ENCODE measurements at regions not wholly inside any gene's neighbourhood (a gene's known extent, or its start where the extent isn't known, plus 50 kb on each side); places are given as distances from the start of the nearest gene placed in this dataset.

- Histone ChIP-seq H3K4me1 (ENCODE audit: control insufficient read depth, insufficient read depth, low read length, poor library complexity, severe bottlenecking) (no peaks in the 10 kb centered on the region), H3K27me3 (ENCODE audit: control insufficient read depth, insufficient read depth, low read length) (no peaks in the 10 kb centered on the region), H3K4me3 (ENCODE audit: low read depth, low read length) (no peak overlapping the region), H3K9me3 (ENCODE audit: control insufficient read depth in 2 of 2, low read length in 2 of 2) (no peaks in the 10 kb centered on the region), H3K27ac (ENCODE audit: insufficient read depth, low read length, poor library complexity, severe bottlenecking) (no peak overlapping the region), H3K36me3 (ENCODE audit: control insufficient read depth, insufficient read depth, low read length) (no peaks in the 10 kb centered on the region)
- H3K4me3 Mint-ChIP-seq: no peak overlapping the region
- no peak overlapping the region for H3K27ac Mint-ChIP-seq
- no peaks in the 10 kb centered on the region for H3K4me1 Mint-ChIP-seq
- peaks cover 9% of the 10 kb centered on the region for H3K27me3 Mint-ChIP-seq
- ATAC-seq (ENCODE audit: low read depth in 2 of 2) (no peak), DNase-seq (no peak)
- H3K9me3 Mint-ChIP-seq: peaks cover 0 to 9% (median 5%) of the 10 kb centered on the region in 7 donors
- H3K36me3 Mint-ChIP-seq: no peaks in the 10 kb centered on the region
Observed at GRCh38 chr9:22354699-22355384, 91.8 kb upstream of the DMRTA1 start.

- no peaks in the 10 kb centered on the region for H3K9me3 ChIP-seq (ENCODE audit: control insufficient read depth in 2 of 2, low read length in 2 of 2)
- no peak for ATAC-seq (ENCODE audit: low read depth in 2 of 2)
- no peaks in the 10 kb centered on the region for H3K4me1 ChIP-seq (ENCODE audit: control insufficient read depth, insufficient read depth, low read length, poor library complexity, severe bottlenecking)
- Mint-ChIP-seq H3K36me3 (no peaks in the 10 kb centered on the region), H3K9me3 (peaks cover 0 to 11% (median 8%) of the 10 kb centered on the region in 7 donors), H3K27me3 (peaks cover 9% of the 10 kb centered on the region), H3K4me3 (no peak overlapping the region), H3K27ac (no peak overlapping the region), H3K4me1 (no peaks in the 10 kb centered on the region)
- no peak overlapping the region for H3K27ac ChIP-seq (ENCODE audit: insufficient read depth, low read length, poor library complexity, severe bottlenecking)
- H3K4me3 ChIP-seq (ENCODE audit: low read depth, low read length): no peak overlapping the region
- H3K27me3 ChIP-seq (ENCODE audit: control insufficient read depth, insufficient read depth, low read length): no peaks in the 10 kb centered on the region
- no peak for DNase-seq
- no peaks in the 10 kb centered on the region for H3K36me3 ChIP-seq (ENCODE audit: control insufficient read depth, insufficient read depth, low read length)
Observed at GRCh38 chr9:22356985-22357384, 89.6 kb upstream of the DMRTA1 start.

GRCh38 chr9:22363421-22363887, 83.2 kb upstream of the DMRTA1 start:
- Mint-ChIP-seq H3K4me3 (no peak overlapping the region), H3K27me3 (peaks cover 5% of the 10 kb centered on the region), H3K9me3 (peaks cover 1 to 6% (median 4%) of the 10 kb centered on the region in 7 donors), H3K4me1 (no peaks in the 10 kb centered on the region), H3K27ac (no peak overlapping the region), H3K36me3 (no peaks in the 10 kb centered on the region)
- ATAC-seq (ENCODE audit: low read depth in 2 of 2) (no peak), DNase-seq (no peak)
- H3K9me3 ChIP-seq (ENCODE audit: control insufficient read depth in 2 of 2, low read length in 2 of 2): no peaks in the 10 kb centered on the region
- H3K4me1 ChIP-seq (ENCODE audit: control insufficient read depth, insufficient read depth, low read length, poor library complexity, severe bottlenecking): no peaks in the 10 kb centered on the region
- no peak overlapping the region for H3K27ac ChIP-seq (ENCODE audit: insufficient read depth, low read length, poor library complexity, severe bottlenecking)
- no peak overlapping the region for H3K4me3 ChIP-seq (ENCODE audit: low read depth, low read length)
- no peaks in the 10 kb centered on the region for H3K27me3 ChIP-seq (ENCODE audit: control insufficient read depth, insufficient read depth, low read length)
- H3K36me3 ChIP-seq (ENCODE audit: control insufficient read depth, insufficient read depth, low read length): no peaks in the 10 kb centered on the region

GRCh38 chr9:22373636-22374035, 73.0 kb upstream of the DMRTA1 start:
- Histone ChIP-seq H3K4me1 (ENCODE audit: control insufficient read depth, insufficient read depth, low read length, poor library complexity, severe bottlenecking) (no peaks in the 10 kb centered on the region), H3K27me3 (ENCODE audit: control insufficient read depth, insufficient read depth, low read length) (no peaks in the 10 kb centered on the region), H3K9me3 (ENCODE audit: control insufficient read depth in 2 of 2, low read length in 2 of 2) (no peaks in the 10 kb centered on the region), H3K4me3 (ENCODE audit: low read depth, low read length) (no peak overlapping the region), H3K36me3 (ENCODE audit: control insufficient read depth, insufficient read depth, low read length) (no peaks in the 10 kb centered on the region), H3K27ac (ENCODE audit: insufficient read depth, low read length, poor library complexity, severe bottlenecking) (no peak overlapping the region)
- peaks cover 0 to 14% (median 2%) of the 10 kb centered on the region in 7 donors for H3K9me3 Mint-ChIP-seq
- H3K27me3 Mint-ChIP-seq: no peaks in the 10 kb centered on the region
- H3K27ac Mint-ChIP-seq: no peak overlapping the region
- no peaks in the 10 kb centered on the region for H3K4me1 Mint-ChIP-seq
- H3K4me3 Mint-ChIP-seq: no peak overlapping the region
- ATAC-seq (ENCODE audit: low read depth in 2 of 2): no peak
- no peaks in the 10 kb centered on the region for H3K36me3 Mint-ChIP-seq
- DNase-seq: no peak

GRCh38 chr9:22374051-22374450, 72.6 kb upstream of the DMRTA1 start:
- Histone ChIP-seq H3K4me3 (ENCODE audit: low read depth, low read length) (no peak overlapping the region), H3K9me3 (ENCODE audit: control insufficient read depth in 2 of 2, low read length in 2 of 2) (no peaks in the 10 kb centered on the region), H3K27ac (ENCODE audit: insufficient read depth, low read length, poor library complexity, severe bottlenecking) (no peak overlapping the region), H3K27me3 (ENCODE audit: control insufficient read depth, insufficient read depth, low read length) (no peaks in the 10 kb centered on the region), H3K36me3 (ENCODE audit: control insufficient read depth, insufficient read depth, low read length) (no peaks in the 10 kb centered on the region), H3K4me1 (ENCODE audit: control insufficient read depth, insufficient read depth, low read length, poor library complexity, severe bottlenecking) (no peaks in the 10 kb centered on the region)
- DNase-seq: no peak
- Mint-ChIP-seq H3K27ac (no peak overlapping the region), H3K36me3 (no peaks in the 10 kb centered on the region), H3K4me3 (no peak overlapping the region), H3K9me3 (peaks cover 0 to 13% (median 2%) of the 10 kb centered on the region in 7 donors), H3K27me3 (no peaks in the 10 kb centered on the region), H3K4me1 (no peaks in the 10 kb centered on the region)
- ATAC-seq (ENCODE audit: low read depth in 2 of 2): no peak

- no peak overlapping the region for H3K27ac ChIP-seq (ENCODE audit: insufficient read depth, low read length, poor library complexity, severe bottlenecking)
- Mint-ChIP-seq H3K4me1 (no peaks in the 10 kb centered on the region), H3K27ac (no peak overlapping the region), H3K4me3 (no peak overlapping the region), H3K27me3 (no peaks in the 10 kb centered on the region), H3K36me3 (no peaks in the 10 kb centered on the region), H3K9me3 (peaks cover 0 to 3% (median 0%) of the 10 kb centered on the region in 7 donors)
- no peak overlapping the region for H3K4me3 ChIP-seq (ENCODE audit: low read depth, low read length)
- DNase-seq: no peak
- no peaks in the 10 kb centered on the region for H3K4me1 ChIP-seq (ENCODE audit: control insufficient read depth, insufficient read depth, low read length, poor library complexity, severe bottlenecking)
- no peak for ATAC-seq (ENCODE audit: low read depth in 2 of 2)
- no peaks in the 10 kb centered on the region for H3K9me3 ChIP-seq (ENCODE audit: control insufficient read depth in 2 of 2, low read length in 2 of 2)
- no peaks in the 10 kb centered on the region for H3K27me3 ChIP-seq (ENCODE audit: control insufficient read depth, insufficient read depth, low read length)
- no peaks in the 10 kb centered on the region for H3K36me3 ChIP-seq (ENCODE audit: control insufficient read depth, insufficient read depth, low read length)
Observed at GRCh38 chr9:22379272-22379671, 67.4 kb upstream of the DMRTA1 start.

- H3K27me3 ChIP-seq (ENCODE audit: control insufficient read depth, insufficient read depth, low read length): no peaks in the 10 kb centered on the region
- no peak overlapping the region for H3K4me3 Mint-ChIP-seq
- H3K36me3 ChIP-seq (ENCODE audit: control insufficient read depth, insufficient read depth, low read length): no peaks in the 10 kb centered on the region
- ATAC-seq (ENCODE audit: low read depth in 2 of 2) (no peak), DNase-seq (no peak)
- H3K27ac Mint-ChIP-seq: no peak overlapping the region
- H3K27me3 Mint-ChIP-seq: no peaks in the 10 kb centered on the region
- H3K4me1 ChIP-seq (ENCODE audit: control insufficient read depth, insufficient read depth, low read length, poor library complexity, severe bottlenecking): no peaks in the 10 kb centered on the region
- no peak overlapping the region for H3K4me3 ChIP-seq (ENCODE audit: low read depth, low read length)
- no peaks in the 10 kb centered on the region for H3K36me3 Mint-ChIP-seq
- H3K9me3 Mint-ChIP-seq: peaks cover 0 to 4% (median 0%) of the 10 kb centered on the region in 7 donors
- no peaks in the 10 kb centered on the region for H3K9me3 ChIP-seq (ENCODE audit: control insufficient read depth in 2 of 2, low read length in 2 of 2)
- H3K27ac ChIP-seq (ENCODE audit: insufficient read depth, low read length, poor library complexity, severe bottlenecking): no peak overlapping the region
- H3K4me1 Mint-ChIP-seq: no peaks in the 10 kb centered on the region
Observed at GRCh38 chr9:22381170-22381569, 65.5 kb upstream of the DMRTA1 start.

GRCh38 chr9:22382331-22382730, 64.3 kb upstream of the DMRTA1 start:
- H3K9me3 ChIP-seq (ENCODE audit: control insufficient read depth in 2 of 2, low read length in 2 of 2): no peaks in the 10 kb centered on the region
- ATAC-seq (ENCODE audit: low read depth in 2 of 2) (no peak), DNase-seq (no peak)
- H3K4me3 ChIP-seq (ENCODE audit: low read depth, low read length): no peak overlapping the region
- no peak overlapping the region for H3K27ac ChIP-seq (ENCODE audit: insufficient read depth, low read length, poor library complexity, severe bottlenecking)
- Mint-ChIP-seq H3K36me3 (no peaks in the 10 kb centered on the region), H3K9me3 (peaks cover 0 to 4% (median 0%) of the 10 kb centered on the region in 7 donors), H3K4me1 (no peaks in the 10 kb centered on the region), H3K27ac (no peak overlapping the region), H3K27me3 (no peaks in the 10 kb centered on the region), H3K4me3 (no peak overlapping the region)
- no peaks in the 10 kb centered on the region for H3K36me3 ChIP-seq (ENCODE audit: control insufficient read depth, insufficient read depth, low read length)
- H3K27me3 ChIP-seq (ENCODE audit: control insufficient read depth, insufficient read depth, low read length): no peaks in the 10 kb centered on the region
- H3K4me1 ChIP-seq (ENCODE audit: control insufficient read depth, insufficient read depth, low read length, poor library complexity, severe bottlenecking): no peaks in the 10 kb centered on the region
